GM19239 (cell line): ENCODE measurements at regions not wholly inside any gene's neighbourhood (a gene's known extent, or its start where the extent isn't known, plus 50 kb on each side); places are given as distances from the start of the nearest gene placed in this dataset.
"Not testable (repeated sequence)": the region's sequence is repeated elsewhere in the genome, so short reads cannot be mapped to it uniquely, and the experiment has no call there.

Experiments
- DNase-seq: peaks from one replicate; pipeline ENCODE4 v3.0.0; 2011; ENCODE audit warnings: low spot score; ENCODE audit not compliant: insufficient read length
- FAIRE-seq: peaks from 2 replicates; lab custom pipeline; 2011; peaks lifted over from hg19 to GRCh38; lab: Jason Lieb, UNC

GRCh38 chr20:28562510-28562898 is 2695.0 kb upstream of the DEFB115 start:
- no peak for DNase-seq
- no peak for FAIRE-seq

GRCh38 chr20:28562899-28563521 is 2694.5 kb upstream of the DEFB115 start:
- FAIRE-seq, DNase-seq: not testable (repeated sequence)

GRCh38 chr20:28564024-28564423 is 2693.4 kb upstream of the DEFB115 start:
- FAIRE-seq, DNase-seq: not testable (repeated sequence)

GRCh38 chr20:28564688-28565463 is 2692.6 kb upstream of the DEFB115 start:
- not testable (repeated sequence) for FAIRE-seq, DNase-seq

GRCh38 chr20:28575991-28576390 is 2681.5 kb upstream of the DEFB115 start:
- not testable (repeated sequence) for DNase-seq, FAIRE-seq

GRCh38 chr20:28591680-28592079 is 2665.8 kb upstream of the DEFB115 start:
- DNase-seq, result not testable (repeated sequence)

GRCh38 chr20:28593383-28593782 is 2664.1 kb upstream of the DEFB115 start:
- FAIRE-seq, DNase-seq: not testable (repeated sequence)

More at GRCh38 chr20:28591680-28592079, 2665.8 kb upstream of the DEFB115 start:
- not testable (repeated sequence) for FAIRE-seq

- DNase-seq, FAIRE-seq: not testable (repeated sequence)
Observed at GRCh38 chr20:28594476-28594875, 2663.0 kb upstream of the DEFB115 start.

GRCh38 chr20:28602006-28602402 is 2655.5 kb upstream of the DEFB115 start:
- DNase-seq, FAIRE-seq: not testable (repeated sequence)

GRCh38 chr20:28602403-28603217 is 2654.9 kb upstream of the DEFB115 start:
- FAIRE-seq, result not testable (repeated sequence)
- peak; percentile 42 for DNase-seq

- FAIRE-seq, DNase-seq: not testable (repeated sequence)
Observed at GRCh38 chr20:28603218-28603577, 2654.3 kb upstream of the DEFB115 start.

- no peak for FAIRE-seq
- no peak for DNase-seq
Observed at GRCh38 chr20:28616354-28616753, 2641.1 kb upstream of the DEFB115 start.

GRCh38 chr20:28619956-28620651 is 2637.4 kb upstream of the DEFB115 start:
- not testable (repeated sequence) for FAIRE-seq, DNase-seq

GRCh38 chr20:28625112-28625511 is 2632.4 kb upstream of the DEFB115 start:
- not testable (repeated sequence) for DNase-seq, FAIRE-seq

GRCh38 chr20:28640831-28641230 is 2616.6 kb upstream of the DEFB115 start:
- DNase-seq, FAIRE-seq: not testable (repeated sequence)
